Astrocyte of the hippocampus (primary cell): ENCODE measurements at regions not wholly inside any gene's neighbourhood (a gene's known extent, or its start where the extent isn't known, plus 50 kb on each side); places are given as distances from the start of the nearest gene placed in this dataset.

Experiments
- DNase-seq: peaks from one replicate; pipeline ENCODE4 v3.0.0; 2011; ENCODE audit warnings: low read depth, low spot score

GRCh38 chr12:74903522-74903921 is 306.1 kb downstream of the KCNC2 start:
- DNase-seq: no peak

GRCh38 chr12:74906224-74906623 is 303.4 kb downstream of the KCNC2 start:
- no peak for DNase-seq

GRCh38 chr12:74910831-74911230 is 298.8 kb downstream of the KCNC2 start:
- no peak for DNase-seq

GRCh38 chr12:74914378-74914777 is 295.3 kb downstream of the KCNC2 start:
- no peak for DNase-seq

- no peak for DNase-seq
Observed at GRCh38 chr12:74915718-74916117, 293.9 kb downstream of the KCNC2 start.

GRCh38 chr12:74917743-74918142 is 291.9 kb downstream of the KCNC2 start:
- no peak for DNase-seq

GRCh38 chr12:74918291-74918690 is 291.3 kb downstream of the KCNC2 start:
- no peak for DNase-seq

- DNase-seq: no peak
Observed at GRCh38 chr12:74922117-74922516, 287.5 kb downstream of the KCNC2 start.

GRCh38 chr12:74922642-74923041 is 287.0 kb downstream of the KCNC2 start:
- no peak for DNase-seq

- no peak for DNase-seq
Observed at GRCh38 chr12:74941670-74942069, 268.0 kb downstream of the KCNC2 start.

- DNase-seq: no peak
Observed at GRCh38 chr12:74945771-74946198, 263.9 kb downstream of the KCNC2 start.

GRCh38 chr12:74953697-74954096 is 255.9 kb downstream of the KCNC2 start:
- DNase-seq: no peak

GRCh38 chr12:74957231-74957630 is 252.4 kb downstream of the KCNC2 start:
- no peak for DNase-seq

GRCh38 chr12:74957634-74958033 is 252.0 kb downstream of the KCNC2 start:
- DNase-seq: no peak

- no peak for DNase-seq
Observed at GRCh38 chr12:74959657-74960056, 250.0 kb downstream of the KCNC2 start.

- no peak for DNase-seq
Observed at GRCh38 chr12:74963304-74963703, 246.3 kb downstream of the KCNC2 start.

- DNase-seq: no peak
Observed at GRCh38 chr12:74963867-74964331, 245.7 kb downstream of the KCNC2 start.

- DNase-seq: no peak
Observed at GRCh38 chr12:74964390-74964789, 245.2 kb downstream of the KCNC2 start.

- DNase-seq: no peak
Observed at GRCh38 chr12:74971201-74971600, 238.4 kb downstream of the KCNC2 start.

- DNase-seq: no peak
Observed at GRCh38 chr12:74977832-74978481, 231.7 kb downstream of the KCNC2 start.

GRCh38 chr12:74980510-74980909 is 229.1 kb downstream of the KCNC2 start:
- no peak for DNase-seq

GRCh38 chr12:74981541-74981940 is 228.1 kb downstream of the KCNC2 start:
- no peak for DNase-seq

GRCh38 chr12:74983917-74984316 is 225.7 kb downstream of the KCNC2 start:
- no peak for DNase-seq

- no peak for DNase-seq
Observed at GRCh38 chr12:74984631-74985030, 225.0 kb downstream of the KCNC2 start.
